HCT116 (cell line): ENCODE measurements at regions not wholly inside any gene's neighbourhood (a gene's known extent, or its start where the extent isn't known, plus 50 kb on each side); places are given as distances from the start of the nearest gene placed in this dataset.

Experiments
- ATAC-seq: fragments of 200-7000 bp; cut with Tn5 transposase; 2 replicates; pipeline ENCODE4 v1.9.1; 2020; ENCODE audit warnings: mild to moderate bottlenecking, moderate library complexity
- BruUV-seq: library from RNA; stranded (reverse); fragments of 400-500 nt; replicated peaks from 2 replicates; lab custom pipeline; 2021; lab: Mats Ljungman, UMichigan
- CTCF ChIA-PET: fragments of 300-600 bp; sonication (Branson Sonifier 250); formaldehyde crosslinking; loops from one replicate; lab custom pipeline; 2021; ENCODE audit warnings: antibody characterized with exemption; lab: Charles Lee
- POLR2A ChIA-PET: fragments of 300-600, 350-600 bp; sonication (Branson Sonifier 250); formaldehyde crosslinking; loops from one replicate; lab custom pipeline; 2021; ENCODE audit warnings: antibody characterized with exemption; lab: Charles Lee
- RAD21 ChIA-PET, 2 experiments: fragments of 300-600 bp; sonication (Branson Sonifier 250); formaldehyde crosslinking; loops; one replicate each; lab custom pipeline; 2023; ENCODE audit warnings: low total read pairs in 2 of 2; ENCODE audit not compliant: uncharacterized antibody in 2 of 2, unreplicated experiment in 2 of 2, low non-redundant PET in 1 of 2; lab: Charles Lee
- DNase-seq: peaks from one replicate; pipeline ENCODE4 v3.0.0-alpha.2; 2010; ENCODE audit warnings: low read depth, low spot score
- H2AFZ ChIP-seq: fragments of 200-600 bp; shearing (Covaris generic), sonication (generic); 2 replicates; pipeline ENCODE4 v1.6.1; 2017; ENCODE audit warnings: low read depth, mixed run types, mixed read lengths, antibody characterized with exemption, low read length; ENCODE audit not compliant: poor library complexity, severe bottlenecking
- H3K27ac ChIP-seq: 2 replicates; pipeline ENCODE4 v1.5.1; 2012; ENCODE audit warnings: low read depth, low read length
- H3K27me3 ChIP-seq: fragments of 200-600 bp; sonication (generic); 2 replicates; pipeline ENCODE4 v1.6.1; 2016; ENCODE audit warnings: mixed run types, low read length, mixed read lengths; ENCODE audit not compliant: insufficient read depth
- H3K36me3 ChIP-seq, 2 experiments: fragments of 200-500 bp in 1 of 2; fragments of 200-600 bp in 1 of 2; sonication (Bioruptor generic) in 1 of 2; sonication (generic) in 1 of 2; 2 replicates each; pipeline versions ENCODE4 v1.5.1 to v1.6.1; 2014 to 2016; ENCODE audit warnings: low read length in 2 of 2, inconsistent platforms in 1 of 2, mixed read lengths in 1 of 2, mixed run types in 1 of 2; ENCODE audit not compliant: insufficient read depth in 2 of 2, control insufficient read depth in 1 of 2
- H3K4me1 ChIP-seq, 2 experiments: fragments of 200-600 bp in 1 of 2; sonication (generic) in 1 of 2; 2 replicates each; pipeline versions ENCODE4 v1.5.1 to v1.6.1; 2012 to 2017; ENCODE audit warnings: low read length in 2 of 2, inconsistent platforms in 1 of 2, mild to moderate bottlenecking in 1 of 2, mixed read lengths in 1 of 2, mixed run types in 1 of 2, moderate library complexity in 1 of 2; ENCODE audit not compliant: insufficient read depth in 2 of 2, control insufficient read depth in 1 of 2
- H3K4me2 ChIP-seq: fragments of 200-600 bp; sonication (generic); 2 replicates; pipeline ENCODE4 v1.6.1; 2017; ENCODE audit warnings: mixed run types, low read length, mixed read lengths
- H3K4me3 ChIP-seq, 2 experiments: fragments of 200-600 bp in 1 of 2; sonication (generic) in 1 of 2; replicated peaks in 1 of 2; 2 replicates each; pipeline ENCODE4 v1.5.1; 2011 to 2016; ENCODE audit warnings: low read length in 2 of 2, control low read depth in 1 of 2, low read depth in 1 of 2, mild to moderate bottlenecking in 1 of 2, mixed read lengths in 1 of 2, mixed run types in 1 of 2
- H3K79me2 ChIP-seq: fragments of 200-600 bp; sonication (generic); 2 replicates; pipeline ENCODE4 v1.6.1; 2017; ENCODE audit warnings: mild to moderate bottlenecking, mixed run types, low read length, moderate library complexity, mixed read lengths; ENCODE audit not compliant: insufficient read depth
- H3K9ac ChIP-seq: fragments of 200-600 bp; sonication (generic); 2 replicates; pipeline ENCODE4 v1.6.1; 2016; ENCODE audit warnings: low read length, mixed read lengths
- H3K9me2 ChIP-seq: fragments of 200-600 bp; sonication (generic), shearing (Covaris generic); 2 replicates; pipeline ENCODE4 v1.6.1; 2017; ENCODE audit warnings: mixed run types, mild to moderate bottlenecking, moderate library complexity; ENCODE audit not compliant: insufficient read depth
- H3K9me3 ChIP-seq, 2 experiments: fragments of 200-500 bp in 1 of 2; fragments of 200-600 bp in 1 of 2; sonication (Bioruptor generic) in 1 of 2; sonication (generic) in 1 of 2; 2 replicates each; pipeline ENCODE4 v1.6.1; 2014 to 2017; ENCODE audit warnings: low read length in 2 of 2, mixed read lengths in 2 of 2, inconsistent platforms in 1 of 2, low read depth in 1 of 2, mild to moderate bottlenecking in 1 of 2, mixed run types in 1 of 2, moderate library complexity in 1 of 2; ENCODE audit not compliant: control insufficient read depth in 1 of 2, insufficient read depth in 1 of 2
- H4K20me1 ChIP-seq: fragments of 200-600 bp; sonication (generic), shearing (Covaris generic); 2 replicates; pipeline ENCODE4 v1.6.1; 2017; ENCODE audit warnings: mixed run types, mild to moderate bottlenecking, moderate library complexity; ENCODE audit not compliant: insufficient read depth
- ATF3 ChIP-seq: IDR thresholded peaks from 2 replicates; pipeline ENCODE4 v1.6.1; 2012
- CBX3 ChIP-seq: IDR thresholded peaks from 2 replicates; pipeline ENCODE4 v1.6.1; 2012; ENCODE audit warnings: low read depth
- CEBPB ChIP-seq: IDR thresholded peaks from 2 replicates; pipeline ENCODE4 v1.6.1; 2012; ENCODE audit warnings: low read depth
- ELF1 ChIP-seq: IDR thresholded peaks from 2 replicates; pipeline ENCODE4 v1.6.1; 2012; ENCODE audit warnings: low read depth, borderline replicate concordance
- EZH2 ChIP-seq: fragments of 200-600 bp; sonication (generic); IDR thresholded peaks from 2 replicates; pipeline ENCODE4 v1.6.1; 2017; ENCODE audit warnings: antibody characterized with exemption, mixed run types
- FOSL1 ChIP-seq: IDR thresholded peaks from 2 replicates; pipeline ENCODE4 v1.6.1; 2012; ENCODE audit warnings: low read depth
- POLR2A ChIP-seq: IDR thresholded peaks from 2 replicates; pipeline ENCODE4 v1.7.0; 2011; ENCODE audit warnings: borderline replicate concordance; ENCODE audit not compliant: insufficient read depth, insufficient read length; ENCODE audit errors: extremely low read depth
- POLR2AphosphoS5 ChIP-seq: IDR thresholded peaks from 2 replicates; pipeline ENCODE4 v1.6.1; 2011; ENCODE audit warnings: mild to moderate bottlenecking, low read depth, low read length, moderate library complexity
- RAD21 ChIP-seq: IDR thresholded peaks from 2 replicates; pipeline ENCODE4 v1.6.1; 2012; ENCODE audit warnings: low read depth, mild to moderate bottlenecking
- REST ChIP-seq: IDR thresholded peaks from 2 replicates; pipeline ENCODE4 v1.6.1; 2012; ENCODE audit warnings: low read depth
- SIN3A ChIP-seq: IDR thresholded peaks from 2 replicates; pipeline ENCODE4 v1.6.1; 2012; ENCODE audit warnings: low read depth
- YY1 ChIP-seq: IDR thresholded peaks from 2 replicates; pipeline ENCODE4 v1.6.1; 2011; ENCODE audit warnings: low read length, low read depth, moderate library complexity, mild to moderate bottlenecking; ENCODE audit not compliant: insufficient replicate concordance; ENCODE audit errors: extremely low read depth
- ZFX ChIP-seq: fragments of 450-650 bp; IDR thresholded peaks from 2 replicates; pipeline ENCODE4 v1.6.1; 2017
- ZNF274 ChIP-seq: fragments of 200-500 bp; sonication (Bioruptor generic); IDR thresholded peaks from 2 replicates; pipeline ENCODE4 v1.6.1; 2014; ENCODE audit warnings: mild to moderate bottlenecking, low read depth, low read length, inconsistent platforms
- intact Hi-C: fragments of 100-400 bp; cut with micrococcal nuclease; formaldehyde crosslinking; loops from 2 replicates; pipeline ENCODE4 v1.10.0; 2022
- TF ChIP-seq, protein P1 (sequence below): IDR thresholded peaks from 2 replicates; pipeline ENCODE4 v1.6.1; 2012

- H3K9me3 ChIP-seq = peaks cover 0 to 8% of the 10 kb centered on the region in 2 experiments; a peak in 2 of 4 replicates
- no peak overlapping the region for H3K27ac ChIP-seq
- H3K4me1 ChIP-seq = no peaks in the 10 kb centered on the region
- no TSS peak for BruUV-seq
- TF ChIP-seq FOSL1 (no peak), ZFX (no peak), POLR2AphosphoS5 (no peak), EZH2 (no peak), YY1 (no peak)
- TF ChIP-seq, protein P1, sequence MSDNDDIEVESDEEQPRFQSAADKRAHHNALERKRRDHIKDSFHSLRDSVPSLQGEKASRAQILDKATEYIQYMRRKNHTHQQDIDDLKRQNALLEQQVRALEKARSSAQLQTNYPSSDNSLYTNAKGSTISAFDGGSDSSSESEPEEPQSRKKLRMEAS = no peak
- RAD21 ChIA-PET = no interaction called here
- POLR2A ChIA-PET = no interaction called here
- H3K36me3 ChIP-seq = no peaks in the 10 kb centered on the region
- H3K9ac ChIP-seq = no peak overlapping the region
- no peaks in the 10 kb centered on the region for H4K20me1 ChIP-seq
- H3K4me2 ChIP-seq = no peak overlapping the region
- CTCF ChIA-PET = no interaction called here
- H3K9me2 ChIP-seq = no peaks in the 10 kb centered on the region
- no peak overlapping the region for H2AFZ ChIP-seq
- no peaks in the 10 kb centered on the region for H3K27me3 ChIP-seq
- ATAC-seq (no peak), DNase-seq (no peak)
- H3K79me2 ChIP-seq = no peaks in the 10 kb centered on the region
- H3K4me3 ChIP-seq = no peak overlapping the region
- intact Hi-C loops = no loop called here
Measured at GRCh38 chr4:14581741-14582140, 420.5 kb upstream of the CPEB2 start.

DNA sequence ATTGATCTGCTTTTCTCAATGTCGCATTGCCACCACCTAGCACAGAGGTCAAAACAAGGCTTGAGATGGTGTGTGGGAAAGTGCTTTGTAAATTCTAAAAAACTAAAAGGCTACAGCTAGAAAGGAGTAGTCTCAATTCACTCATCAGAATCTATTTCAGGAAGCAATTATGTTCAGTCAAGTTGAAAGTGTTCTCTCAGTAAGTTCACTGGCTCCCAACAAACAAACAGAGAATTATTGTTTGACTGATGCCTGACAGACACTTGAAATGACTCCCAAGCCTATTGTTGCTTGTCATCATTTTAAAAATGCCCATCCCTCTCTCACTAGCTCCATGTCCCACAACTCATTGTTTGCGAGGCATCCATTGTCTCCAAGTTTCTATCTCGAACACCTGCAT is 419.6 kb upstream of the CPEB2 start:
- TF ChIP-seq CEBPB (no peak), ATF3 (no peak), FOSL1 (no peak), SIN3A (no peak), ZNF274 (no peak), RAD21 (no peak), YY1 (no peak), ZFX (no peak), REST (no peak), POLR2A (no peak), CBX3 (no peak), ELF1 (no peak)
- TF ChIP-seq, protein P1 = no peak

More for the DNA sequence above, 419.6 kb upstream of the CPEB2 start:
- H3K27me3 ChIP-seq = no peaks in the 10 kb centered on the region
- POLR2A ChIA-PET = no interaction called here
- no peak overlapping the region for H3K4me2 ChIP-seq
- intact Hi-C loops = no loop called here
- H3K27ac ChIP-seq = no peak overlapping the region
- peaks cover 0 to 7% of the 10 kb centered on the region in 2 experiments; a peak in 2 of 4 replicates for H3K9me3 ChIP-seq
- CTCF ChIA-PET = no interaction called here
- H2AFZ ChIP-seq = no peak overlapping the region
- no TSS peak for BruUV-seq
- H3K36me3 ChIP-seq = no peaks in the 10 kb centered on the region
- H3K4me1 ChIP-seq = no peaks in the 10 kb centered on the region
- H4K20me1 ChIP-seq = no peaks in the 10 kb centered on the region
- no peak overlapping the region for H3K9ac ChIP-seq
- DNase-seq (no peak), ATAC-seq (no peak)
- no peaks in the 10 kb centered on the region for H3K79me2 ChIP-seq
- no peak overlapping the region for H3K4me3 ChIP-seq
- RAD21 ChIA-PET = no interaction called here
- H3K9me2 ChIP-seq = no peaks in the 10 kb centered on the region
